NCI-H146 (cell line): ENCODE measurements at regions not wholly inside any gene's neighbourhood (a gene's known extent, or its start where the extent isn't known, plus 50 kb on each side); places are given as distances from the start of the nearest gene placed in this dataset.
A peak's percentile ranks its signal among the peaks of the same experiment; 100 is the strongest.
"Not testable (repeated sequence)": the region's sequence is repeated elsewhere in the genome, so short reads cannot be mapped to it uniquely, and the experiment has no call there.

Experiments used
- DNase-seq: peaks from one replicate; lab custom pipeline; 2025; lab: John Stamatoyannopoulos, UW

DNA sequence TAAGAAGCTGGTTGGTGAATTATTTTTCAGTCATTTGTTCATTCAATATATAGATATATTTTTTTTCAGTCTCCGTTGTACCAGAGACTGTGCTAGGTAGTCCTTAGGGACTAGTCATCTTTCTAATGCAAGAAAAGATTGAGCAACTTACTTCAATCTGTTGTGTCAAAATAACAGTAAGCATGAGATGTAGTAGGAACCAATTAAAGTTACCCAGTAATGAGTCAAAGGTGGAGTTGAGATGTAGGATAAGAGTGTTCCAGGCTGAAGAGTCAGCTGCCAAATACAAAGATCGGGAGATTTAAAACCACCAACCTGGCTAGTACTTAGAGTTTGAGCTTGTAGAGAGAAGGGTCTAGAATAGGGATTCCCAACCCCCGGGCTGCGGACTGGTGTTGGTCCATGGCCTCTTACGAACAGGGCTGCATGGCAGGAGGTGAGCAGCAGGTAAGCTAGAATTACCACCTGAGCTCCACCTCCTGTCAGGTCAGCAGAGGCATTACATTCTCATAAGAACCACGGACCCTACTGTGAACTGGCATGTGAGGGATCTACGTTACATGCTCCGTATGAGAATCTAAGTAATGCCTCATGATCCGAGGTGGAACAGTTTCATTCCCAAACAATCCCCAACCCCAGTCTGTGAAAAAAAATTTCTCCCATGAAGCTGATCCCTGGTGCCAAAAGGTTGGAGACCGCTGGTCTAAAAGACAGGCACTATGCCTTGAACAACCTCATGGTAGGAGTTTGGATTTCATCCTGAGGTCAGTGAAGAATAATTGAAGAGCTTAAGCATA lies 1241.5 kb upstream of the WWC1 start:
- no peak for DNase-seq

DNA sequence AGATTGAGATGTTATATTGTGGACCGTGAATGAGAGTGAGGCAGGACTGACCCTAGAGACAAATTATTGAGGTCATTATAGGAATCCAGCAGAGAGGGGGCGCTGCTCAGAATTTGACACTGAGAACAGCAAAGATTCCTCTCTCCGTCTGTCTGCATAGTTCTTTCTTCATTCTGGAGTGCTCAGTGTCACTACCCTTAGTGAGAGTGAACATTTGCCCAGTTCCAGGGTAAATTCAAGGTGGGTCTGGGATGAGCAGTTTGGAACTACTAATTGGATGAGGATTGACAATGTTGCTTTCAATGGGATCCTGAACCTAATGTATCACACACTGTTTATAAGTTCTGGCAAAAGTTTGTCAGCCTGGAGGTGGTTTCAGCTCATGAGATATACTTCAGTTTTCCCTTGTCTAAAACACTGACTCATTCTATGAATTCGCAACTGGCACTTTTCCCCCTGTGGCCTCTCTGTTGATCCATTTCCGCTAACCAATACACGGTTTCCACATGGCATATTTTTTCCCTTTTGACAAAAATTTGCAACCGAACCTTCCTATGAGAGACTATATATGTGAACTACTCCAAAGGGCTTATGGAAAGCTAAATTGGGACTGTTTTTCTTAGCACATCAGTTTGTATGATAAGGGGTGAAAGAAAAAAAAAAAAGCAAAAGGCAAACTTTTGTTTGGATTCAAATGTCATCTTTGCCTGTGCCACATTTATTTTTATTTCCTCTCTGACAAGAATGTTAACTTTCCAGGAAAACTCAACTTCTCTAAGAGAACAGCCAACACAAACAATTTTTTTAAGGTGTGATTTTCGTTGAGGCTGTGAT lies 1240.7 kb upstream of the WWC1 start:
- no peak for DNase-seq

DNA sequence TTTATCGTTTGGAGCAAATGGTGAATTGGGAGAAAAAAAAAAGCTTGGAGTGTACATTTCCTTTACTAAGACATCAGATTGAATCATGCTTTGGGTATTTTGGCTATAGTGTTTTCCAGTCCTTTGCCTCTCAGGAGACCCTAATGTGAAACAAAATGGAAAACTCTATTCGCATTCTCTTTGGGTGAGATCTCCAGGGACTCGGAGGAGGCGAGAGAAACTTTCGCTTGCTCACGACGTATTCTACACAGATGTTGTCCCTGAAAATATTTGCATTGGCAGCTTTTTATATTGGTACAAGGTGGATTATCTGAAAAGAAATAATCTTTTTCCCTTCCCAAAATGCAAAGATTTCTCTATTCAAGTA lies 1240.1 kb upstream of the WWC1 start:
- DNase-seq: no peak

DNA sequence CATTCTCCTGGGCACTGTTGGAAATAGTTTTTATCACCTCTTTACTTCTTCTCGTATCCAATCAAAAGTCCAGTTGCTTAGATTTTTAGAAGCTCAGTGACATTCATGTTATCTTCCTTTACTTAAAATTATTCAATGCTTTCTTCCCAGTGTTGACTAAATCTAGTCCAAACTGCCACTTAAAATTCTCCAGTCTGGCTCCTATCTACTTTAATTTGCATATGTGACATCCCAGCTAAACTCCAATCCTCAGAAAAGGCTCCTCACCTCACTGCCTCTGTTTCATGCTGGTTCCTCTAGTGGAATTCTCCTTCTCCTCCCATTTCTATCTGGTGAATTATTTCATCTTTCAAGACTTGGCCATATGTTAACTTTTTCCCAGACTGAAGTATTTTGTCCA lies 1238.7 kb upstream of the WWC1 start:
- no peak for DNase-seq

DNA sequence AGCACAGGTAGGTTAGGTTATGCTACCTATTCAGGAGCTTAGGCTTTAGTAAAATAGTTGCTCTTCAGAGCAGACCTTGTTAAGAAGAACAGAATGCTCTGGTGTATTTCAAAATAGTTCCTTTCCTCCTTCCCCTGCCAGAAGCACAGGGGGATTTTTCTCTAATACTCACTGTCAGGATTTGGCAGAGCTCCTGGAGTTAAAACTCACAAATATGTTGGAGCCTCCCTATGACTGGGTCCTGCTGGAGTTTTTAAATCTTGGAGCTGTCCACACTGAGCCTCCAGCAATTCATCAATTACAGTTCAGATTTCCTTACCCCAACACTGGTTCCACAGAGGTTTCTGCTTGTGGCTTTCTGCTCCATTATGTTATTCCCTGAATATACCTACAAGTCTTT lies 1233.8 kb upstream of the WWC1 start:
- DNase-seq: no peak

DNA sequence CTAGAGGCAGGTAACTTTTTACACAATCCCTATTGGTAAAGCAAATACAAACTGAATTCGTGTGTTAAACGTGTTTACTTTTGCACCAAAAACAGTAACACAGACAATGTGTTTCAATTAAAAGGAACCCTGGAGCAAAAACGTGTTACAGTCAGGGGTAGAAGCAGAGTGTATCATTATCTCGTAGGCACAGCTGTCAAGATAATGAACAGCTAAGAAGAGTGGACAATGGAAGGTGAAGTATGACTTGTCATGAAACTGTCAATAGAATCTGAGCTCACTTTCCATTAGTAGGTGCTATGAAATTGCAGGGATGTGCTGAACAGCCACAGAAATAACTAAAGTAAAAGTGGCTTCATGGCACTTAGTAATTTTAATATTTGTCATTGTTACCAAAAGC lies 1229.8 kb upstream of the WWC1 start:
- DNase-seq: peak; percentile 10

DNA sequence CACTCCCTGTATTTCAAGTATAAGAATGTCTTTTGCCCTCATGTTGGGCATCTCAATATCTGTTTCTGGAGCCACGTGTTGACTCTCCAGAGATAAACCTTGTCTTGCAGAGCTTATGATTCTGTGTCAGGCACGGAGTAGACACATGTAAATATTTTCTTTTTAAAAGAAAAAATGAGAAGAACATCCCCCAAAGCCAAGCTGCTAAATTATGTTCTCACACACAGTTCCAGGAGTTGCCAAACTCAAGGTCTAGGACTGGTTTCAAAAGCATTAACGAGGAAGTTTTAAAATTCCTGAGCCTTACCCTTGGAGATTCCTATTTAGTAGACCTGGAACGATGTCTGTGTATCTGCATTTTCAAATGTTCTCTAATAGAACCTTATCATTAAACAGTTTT lies 1228.3 kb upstream of the WWC1 start:
- DNase-seq: no peak

DNA sequence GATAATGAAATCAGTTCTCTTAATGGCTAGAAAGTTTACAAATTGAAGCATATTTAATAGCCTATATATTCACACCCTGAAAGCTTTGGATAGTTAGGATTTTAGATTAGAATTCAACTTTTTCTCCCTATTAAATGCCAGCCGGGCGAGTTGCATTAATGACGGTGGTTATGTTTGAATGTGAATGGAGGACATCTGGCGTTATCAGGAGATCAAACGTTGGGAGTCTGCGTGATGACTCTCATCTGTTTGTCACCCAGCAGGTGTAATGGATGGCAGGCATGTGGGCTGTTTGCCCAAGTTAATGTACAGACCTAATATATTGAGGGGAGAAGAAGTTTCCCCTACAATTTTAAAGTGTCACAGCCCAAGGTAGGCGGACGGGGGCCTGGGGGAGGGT lies 1227.7 kb upstream of the WWC1 start:
- no peak for DNase-seq

DNA sequence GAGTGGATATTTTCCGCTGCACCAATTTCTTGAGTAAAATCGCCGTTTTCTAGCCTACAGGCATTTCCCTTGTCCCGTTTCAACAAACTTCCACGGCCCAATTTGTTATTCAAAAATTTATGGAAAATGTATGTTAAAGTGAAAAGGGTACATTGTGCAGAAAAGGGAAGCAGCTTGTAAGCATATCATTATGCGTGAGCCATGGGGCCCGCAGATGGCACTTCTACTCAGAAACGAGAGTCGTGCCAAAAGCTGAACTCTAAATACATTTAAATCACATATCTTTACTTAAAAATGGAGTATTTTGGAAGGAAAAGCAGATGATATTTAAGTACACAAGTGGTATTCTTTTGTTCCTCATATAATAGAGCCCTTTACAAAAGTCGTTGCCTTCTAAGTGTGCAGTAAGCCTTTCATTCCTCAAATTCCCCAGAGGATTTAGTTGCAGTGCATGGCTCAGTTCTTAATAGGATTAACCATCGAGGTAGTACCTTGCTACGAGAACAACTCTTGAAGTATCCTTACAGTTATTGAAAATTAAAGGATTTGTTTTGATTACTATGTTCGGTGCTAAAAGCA lies 1227.2 kb upstream of the WWC1 start:
- no peak for DNase-seq

DNA sequence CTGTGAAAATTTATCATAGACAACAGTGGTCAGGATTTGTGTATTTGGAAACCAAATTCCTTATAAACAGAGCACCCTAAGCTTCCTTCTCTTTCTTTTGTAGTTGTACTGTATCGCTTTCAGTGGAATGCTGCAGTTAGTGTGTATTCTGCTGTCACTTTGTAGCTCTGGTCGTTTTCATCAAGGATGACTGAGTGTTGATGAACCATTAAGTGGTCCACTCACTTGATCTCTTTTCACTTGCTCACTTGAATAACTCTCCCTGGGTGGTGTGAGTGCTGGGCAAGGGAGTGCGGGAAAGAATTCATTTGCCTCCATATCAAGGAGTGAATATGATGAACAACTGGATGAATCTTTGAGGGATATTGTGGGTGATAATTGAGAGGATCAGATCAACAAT lies 1225.7 kb upstream of the WWC1 start:
- DNase-seq: no peak

DNA sequence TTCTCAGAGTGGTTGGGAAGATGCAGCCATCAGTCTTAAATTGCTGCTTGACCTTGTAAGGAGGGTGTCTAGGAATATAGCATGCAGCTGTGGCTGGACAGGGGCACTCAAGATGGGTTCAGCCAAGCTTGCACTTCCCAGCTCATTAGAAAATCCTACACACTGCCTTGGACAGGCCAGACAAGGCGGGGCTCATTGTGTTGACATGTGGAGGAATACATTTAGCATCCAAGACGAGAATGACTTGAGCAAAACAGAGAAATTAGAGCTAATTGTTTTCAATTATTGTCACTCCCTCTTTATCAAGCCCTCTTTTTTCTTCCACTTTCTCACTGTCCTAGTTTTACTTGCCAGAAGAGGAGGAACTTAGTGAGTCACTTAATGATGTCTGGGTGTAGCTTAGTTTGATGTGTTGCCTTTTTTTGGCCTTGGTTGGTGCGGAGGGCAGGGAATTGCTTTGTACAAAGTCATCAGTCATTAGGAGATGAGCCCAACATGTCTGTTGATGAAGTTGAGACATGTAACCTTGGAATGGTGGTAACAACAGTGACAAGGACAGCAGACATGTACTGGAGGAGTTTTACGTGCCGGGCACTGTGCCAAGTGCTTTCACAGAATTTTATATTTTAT lies 1219.3 kb upstream of the WWC1 start:
- DNase-seq: no peak

DNA sequence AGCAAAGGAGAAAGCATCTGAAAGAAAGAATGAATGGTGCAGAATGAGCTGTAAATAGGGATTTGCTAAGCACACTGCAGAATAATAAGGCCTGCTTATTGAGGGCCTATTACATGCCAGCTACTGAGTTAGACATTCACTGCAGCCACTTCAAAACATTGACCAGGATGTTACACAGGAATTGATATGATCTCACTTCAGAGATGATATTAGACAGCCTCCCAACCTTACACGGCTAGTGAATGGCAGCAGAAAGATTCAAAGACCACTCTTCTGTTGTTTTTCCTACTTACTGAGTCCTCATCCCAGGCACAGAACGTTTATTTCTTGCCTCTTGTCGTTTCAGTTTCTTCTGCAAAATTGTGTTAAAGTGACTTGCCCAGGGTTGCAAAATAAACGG lies 1209.9 kb upstream of the WWC1 start:
- no peak for DNase-seq

DNA sequence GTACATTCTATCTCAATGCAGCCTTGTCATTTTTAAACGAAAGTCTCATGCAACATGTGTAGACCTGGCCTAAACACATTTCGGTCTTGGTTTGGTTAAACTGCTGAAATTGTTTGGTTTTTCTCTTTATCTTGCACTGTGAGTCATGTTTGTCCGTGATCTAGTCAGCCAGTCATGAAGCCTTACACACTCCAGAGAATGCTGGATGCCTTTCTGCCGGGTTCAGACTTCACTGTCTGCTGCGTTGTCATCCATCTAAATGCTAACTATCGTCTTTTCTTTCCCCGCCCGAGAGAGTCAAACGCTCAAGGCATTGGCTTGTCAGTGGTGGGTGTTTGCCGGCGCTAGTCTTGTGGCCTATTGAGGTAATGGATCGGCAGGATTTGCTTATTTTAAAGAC lies 1194.6 kb upstream of the WWC1 start:
- DNase-seq: no peak

DNA sequence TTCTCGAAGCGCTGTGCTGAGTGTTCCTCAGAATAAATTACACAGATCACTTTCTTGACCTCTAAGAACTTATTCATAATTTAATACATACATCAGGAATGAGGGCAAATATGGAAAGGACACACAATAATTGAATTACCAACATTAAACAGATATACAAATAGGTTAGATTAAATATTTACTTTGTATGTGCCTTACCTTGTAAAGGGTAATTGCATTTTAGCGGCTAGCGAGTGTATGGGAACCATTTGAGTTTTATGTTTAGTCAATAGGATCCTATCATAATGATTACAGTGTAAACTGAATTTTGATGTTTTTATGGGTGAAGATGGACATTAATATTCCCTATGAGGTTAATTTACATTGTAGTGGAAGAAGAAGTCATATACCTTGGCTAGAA lies 1187.1 kb upstream of the WWC1 start:
- DNase-seq: no peak

DNA sequence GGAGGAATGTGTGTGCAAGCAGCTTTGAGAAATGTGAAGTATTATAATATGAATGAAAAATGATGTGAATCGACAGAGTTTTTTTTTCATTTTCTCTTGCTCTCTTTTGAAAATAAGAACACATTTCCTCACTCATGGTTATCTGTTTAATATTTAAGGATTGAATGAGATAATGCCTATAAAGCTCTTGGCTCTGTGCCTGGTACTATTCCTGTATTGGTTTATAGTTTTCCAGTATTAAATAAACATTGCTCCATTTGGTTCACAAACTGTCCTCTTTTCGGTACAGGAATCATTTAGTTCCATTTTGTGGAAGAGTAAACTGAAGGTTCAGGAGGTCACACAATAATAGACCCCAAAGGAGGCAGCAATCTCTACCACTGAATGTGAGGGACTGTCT lies 1185.5 kb upstream of the WWC1 start:
- no peak for DNase-seq

DNA sequence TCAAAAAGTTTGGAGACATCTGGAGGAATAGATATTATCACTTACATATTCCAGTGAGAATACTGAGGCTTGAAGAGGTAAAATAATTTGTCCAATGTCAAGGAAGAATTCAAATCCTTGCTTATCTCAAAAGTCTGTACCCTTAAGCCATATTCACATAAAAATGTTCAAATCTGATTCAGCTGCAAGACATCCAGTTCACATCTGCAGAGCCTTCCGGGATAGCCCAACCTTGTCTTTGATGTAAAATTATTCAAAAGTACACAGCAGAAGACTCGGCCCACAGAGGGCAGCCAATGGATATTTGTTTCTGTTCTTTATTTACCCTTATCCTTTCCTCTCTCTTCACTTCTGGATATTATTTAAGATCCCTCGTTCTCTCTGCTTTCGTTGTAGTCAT lies 1183.8 kb upstream of the WWC1 start:
- no peak for DNase-seq

DNA sequence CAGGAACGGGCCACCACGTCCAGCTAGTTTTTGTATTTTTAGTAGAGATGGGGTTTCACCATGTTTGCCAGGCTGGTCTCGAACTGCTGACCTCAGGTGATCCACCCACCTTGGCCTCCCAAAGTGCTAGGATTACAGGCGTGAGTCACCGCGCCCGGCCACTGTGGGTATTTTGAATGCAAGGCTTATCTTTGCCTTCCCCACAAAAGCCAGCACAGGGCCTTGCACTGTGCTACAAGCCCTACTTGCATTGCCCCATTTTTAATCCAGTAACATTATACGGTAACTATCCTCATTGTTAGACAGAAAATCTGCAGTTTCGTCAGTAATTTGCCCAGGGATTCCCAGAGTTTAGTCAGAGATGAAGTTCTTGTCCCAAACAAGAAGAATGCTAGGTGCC lies 1183.2 kb upstream of the WWC1 start:
- not testable (repeated sequence) for DNase-seq

DNA sequence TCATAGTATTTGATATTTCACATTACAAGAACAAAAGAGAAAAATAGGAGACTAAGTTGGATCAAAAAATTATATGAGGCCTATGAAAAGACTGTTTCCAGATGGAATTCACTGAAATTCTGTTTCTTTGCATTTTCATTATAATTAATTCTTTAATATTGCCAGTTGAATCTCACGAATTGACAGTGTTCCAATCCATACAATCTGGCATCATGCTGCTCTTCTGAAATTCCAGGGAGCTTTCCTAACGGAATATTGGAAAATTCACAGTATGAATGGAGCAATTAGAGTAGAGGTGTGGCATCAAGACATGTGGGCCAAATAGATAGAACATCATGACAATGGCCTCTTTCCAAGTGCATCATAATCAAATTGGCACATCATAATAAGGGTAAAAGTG lies 1178.9 kb upstream of the WWC1 start:
- no peak for DNase-seq

DNA sequence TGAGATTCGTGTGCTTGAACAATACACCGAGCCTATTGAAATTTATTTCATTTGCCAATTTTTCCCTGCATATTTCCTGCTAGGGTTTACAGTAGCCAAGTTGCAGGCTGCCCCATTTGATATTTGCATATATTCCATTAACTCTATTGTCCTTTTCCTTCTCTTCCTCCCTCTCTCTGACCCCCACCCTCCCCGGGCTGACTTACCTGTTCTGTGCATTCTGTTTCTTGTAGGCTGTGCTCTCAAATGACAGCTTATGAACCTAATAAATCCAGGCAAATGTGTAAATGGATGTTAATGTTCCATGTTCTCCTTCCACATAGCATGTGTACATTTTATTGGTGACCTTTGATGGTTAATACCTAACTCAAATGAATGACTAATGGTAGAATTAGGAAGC lies 1169.2 kb upstream of the WWC1 start:
- DNase-seq: no peak

DNA sequence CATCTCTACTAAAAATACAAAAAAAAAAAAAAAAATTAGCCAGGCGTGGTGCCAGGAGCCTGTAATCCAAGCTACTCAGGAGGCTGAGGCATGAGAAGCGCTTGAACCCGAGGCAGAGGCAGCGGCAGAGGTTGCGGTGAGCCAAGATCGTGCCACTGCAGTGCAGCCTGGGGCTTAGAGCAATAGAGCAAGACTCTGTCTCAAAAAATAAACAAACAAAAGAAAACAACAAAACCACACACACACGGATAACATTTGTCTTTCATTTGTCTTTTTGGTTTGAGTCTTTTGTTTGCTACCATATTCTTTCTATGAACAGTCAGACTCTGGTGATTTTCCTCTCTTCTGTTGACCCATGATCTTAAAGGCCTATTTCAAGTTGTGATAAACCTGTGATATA lies 1168.3 kb upstream of the WWC1 start:
- no peak for DNase-seq

DNA sequence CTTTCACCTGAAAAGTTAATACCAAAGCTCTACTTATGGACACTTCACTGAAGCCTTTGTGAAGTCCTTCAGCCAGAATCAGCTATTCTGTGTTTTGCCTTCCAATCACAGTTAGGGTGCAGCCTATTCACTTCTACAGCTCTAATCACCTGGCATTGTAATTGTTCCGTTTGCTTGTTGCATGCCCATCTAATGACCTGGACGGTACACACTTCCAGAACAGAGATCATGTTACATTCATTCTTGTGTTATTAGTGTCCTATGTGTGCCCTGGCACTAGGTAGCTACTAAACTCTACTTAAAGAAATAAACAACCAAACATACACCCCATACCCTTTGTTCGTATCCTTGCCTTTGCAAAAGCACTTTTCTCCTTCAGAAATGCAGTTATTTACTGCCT lies 1162.9 kb upstream of the WWC1 start:
- no peak for DNase-seq

DNA sequence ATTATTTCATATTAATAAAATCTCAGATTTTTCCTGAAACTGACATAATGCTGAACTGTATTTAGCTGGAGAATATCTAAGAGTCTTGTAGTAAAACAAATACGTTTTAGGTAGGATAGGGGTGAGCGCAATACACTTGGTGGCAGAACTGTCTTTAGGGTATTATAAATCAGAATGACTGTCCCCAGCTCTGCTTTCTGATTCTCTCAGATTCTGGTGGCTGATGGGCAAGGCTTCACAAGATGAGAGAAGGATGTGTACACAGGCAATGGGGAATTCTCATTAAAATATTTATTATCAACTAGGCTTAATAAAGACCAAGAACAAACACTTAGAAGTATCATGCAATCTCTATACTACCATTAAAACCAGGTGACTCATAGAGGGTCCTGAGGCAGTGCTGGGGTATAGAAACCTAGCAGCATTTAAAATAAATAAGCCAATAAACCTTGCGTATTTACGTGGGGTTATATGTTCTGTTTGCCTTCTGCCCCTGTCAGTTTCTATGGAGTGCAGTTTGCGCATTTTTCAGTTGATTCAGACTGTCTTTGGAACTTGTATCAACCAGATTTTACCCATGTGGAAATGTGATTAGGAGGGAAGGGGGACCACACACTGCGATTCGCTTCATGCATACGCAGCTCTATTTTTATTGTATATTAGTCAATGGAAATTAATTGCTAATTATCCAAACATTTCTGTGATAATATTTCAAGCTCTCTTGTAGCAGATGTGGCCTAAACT lies 1150.7 kb upstream of the WWC1 start:
- no peak for DNase-seq
